Superior temporal gyrus (tissue), 1 donor: ENCODE measurements at regions not wholly inside any gene's neighbourhood (a gene's known extent, or its start where the extent isn't known, plus 50 kb on each side); places are given as distances from the start of the nearest gene placed in this dataset.
"Not testable (repeated sequence)": the region's sequence is repeated elsewhere in the genome, so short reads cannot be mapped to it uniquely, and the experiment has no call there.

Experiments used
- DNase-seq: peaks from one replicate; pipeline ENCODE4 v3.0.0-alpha.2; 2016; ENCODE audit errors: extremely low spot score

DNA sequence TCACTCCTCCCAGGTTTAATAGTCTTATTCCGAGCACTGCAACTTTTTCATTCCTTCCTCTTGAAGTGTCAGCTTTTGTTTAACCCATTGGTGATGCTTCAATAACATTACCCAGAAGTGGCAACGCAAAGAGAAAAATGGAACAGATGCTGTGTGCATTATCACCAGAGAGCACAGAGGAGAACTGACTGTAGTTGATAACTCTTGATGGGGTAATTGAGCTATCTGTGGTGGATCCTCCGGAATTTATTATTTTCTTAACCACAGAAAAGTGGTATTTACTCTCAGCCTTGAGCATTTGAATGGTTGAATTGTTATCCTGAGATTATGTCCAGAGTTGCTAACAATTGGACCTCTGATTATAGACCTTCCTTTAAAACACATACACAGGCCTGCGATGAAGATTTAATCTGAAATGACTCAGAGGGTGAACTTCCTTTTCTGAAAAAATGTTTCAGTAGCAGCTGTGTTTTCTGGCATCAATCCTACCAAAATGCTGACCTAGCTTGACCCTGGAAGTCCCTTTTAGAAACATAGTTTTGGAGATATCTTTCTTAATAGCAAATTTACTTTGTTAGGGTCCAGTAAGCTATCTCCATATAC, 1584.4 kb upstream of the LRRTM3 start:
- no peak for DNase-seq

DNA sequence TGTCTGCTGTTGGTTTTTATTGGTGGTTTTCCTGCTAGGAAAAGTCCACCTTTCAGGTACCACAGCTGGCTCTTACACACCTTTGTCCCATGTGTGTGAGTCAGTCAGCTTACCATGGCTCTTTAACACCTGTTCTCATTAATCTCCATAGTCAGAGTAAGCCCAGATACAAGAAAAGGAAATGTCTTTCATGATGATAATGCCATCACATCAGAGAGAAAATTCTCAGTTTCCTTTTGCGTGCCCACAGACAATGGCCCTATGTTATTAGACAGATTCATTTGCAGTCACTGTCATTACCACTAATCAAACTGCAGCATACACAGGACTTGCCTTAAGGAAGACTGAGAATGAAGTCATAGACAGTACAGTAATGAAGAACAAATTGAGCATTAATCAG, 1583.6 kb upstream of the LRRTM3 start:
- DNase-seq: no peak

DNA sequence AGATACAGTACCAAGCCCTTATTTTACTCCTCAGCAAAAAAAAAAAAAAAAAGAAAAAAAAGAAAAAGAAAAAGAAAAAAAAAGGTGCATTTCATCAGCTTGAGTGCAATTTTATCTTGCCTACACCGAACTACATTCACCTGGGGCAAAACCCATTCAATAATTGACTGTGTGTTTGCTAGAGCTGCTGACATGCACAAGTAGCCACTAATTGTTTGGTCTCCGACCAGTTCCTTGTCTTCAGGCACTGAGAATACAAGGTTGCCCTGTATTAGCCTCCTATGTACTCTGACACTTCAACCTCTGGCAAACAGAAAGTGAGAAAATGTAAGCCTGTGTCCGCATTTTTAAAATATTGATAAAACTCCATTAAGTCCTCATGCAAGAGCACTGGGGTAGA, 1579.4 kb upstream of the LRRTM3 start:
- no peak for DNase-seq

DNA sequence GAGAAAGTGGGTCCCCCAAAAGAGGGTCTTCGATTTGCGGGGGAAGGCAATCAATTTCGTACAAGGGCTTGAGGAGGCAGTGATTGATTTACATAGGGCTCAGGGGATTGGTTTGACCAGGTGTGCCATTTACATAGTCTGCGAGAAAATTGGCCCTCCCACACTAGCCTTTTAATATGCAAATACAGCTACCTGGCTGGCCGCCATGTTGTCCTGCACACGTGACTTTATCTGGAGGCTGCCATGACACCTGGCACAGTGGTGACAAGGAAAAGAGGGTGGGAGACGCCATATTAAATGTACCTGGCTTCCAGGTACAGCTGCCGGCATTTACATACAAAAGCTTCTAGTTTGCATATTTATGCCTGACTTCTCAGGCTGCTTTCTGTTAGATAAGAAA, 1577.2 kb upstream of the LRRTM3 start:
- no peak for DNase-seq

DNA sequence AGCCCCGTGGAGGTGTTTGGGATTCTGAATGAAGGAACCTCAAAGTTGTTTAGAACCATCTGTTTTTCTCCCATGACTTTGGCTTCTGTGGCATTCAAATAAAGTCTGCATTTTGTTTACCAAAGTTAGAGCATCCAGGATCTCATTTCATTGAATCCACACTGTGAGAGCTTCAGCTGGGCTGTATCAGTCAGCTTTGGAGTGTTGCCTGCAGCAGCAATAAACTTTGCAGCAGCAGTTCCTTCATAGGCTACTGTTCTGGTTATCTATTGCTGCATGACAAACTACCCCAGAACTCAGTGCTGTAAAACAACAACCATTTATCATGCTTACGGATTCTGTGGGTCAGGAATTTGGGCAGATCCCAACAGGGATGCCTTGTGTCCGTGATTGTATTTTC, 1575.2 kb upstream of the LRRTM3 start:
- DNase-seq: no peak

DNA sequence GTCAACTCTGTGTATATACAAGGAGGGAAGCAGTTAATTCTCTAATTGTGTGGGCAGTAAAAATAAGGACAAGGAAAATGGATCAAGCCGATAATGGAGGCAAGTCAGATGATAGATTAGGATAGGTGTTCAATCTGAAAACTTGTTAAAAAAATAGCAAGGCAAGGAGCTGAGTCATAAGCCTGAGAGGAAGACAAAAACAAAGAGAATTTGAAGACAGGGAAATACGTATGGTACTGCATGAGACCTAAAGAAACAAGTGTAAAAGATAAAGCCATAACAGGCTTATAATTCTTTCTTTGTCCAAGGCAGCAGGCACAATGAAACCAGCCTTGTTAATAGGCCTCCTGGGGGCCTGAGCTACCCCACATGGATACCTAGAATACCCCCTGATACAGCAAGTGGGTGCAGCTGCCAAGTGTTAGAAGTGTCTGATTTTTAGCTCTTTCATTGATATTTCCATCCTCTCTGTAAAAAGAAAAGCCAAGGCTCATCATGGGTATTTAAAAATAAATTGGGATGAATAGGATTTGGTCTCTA, 1570.6 kb upstream of the LRRTM3 start:
- no peak for DNase-seq

DNA sequence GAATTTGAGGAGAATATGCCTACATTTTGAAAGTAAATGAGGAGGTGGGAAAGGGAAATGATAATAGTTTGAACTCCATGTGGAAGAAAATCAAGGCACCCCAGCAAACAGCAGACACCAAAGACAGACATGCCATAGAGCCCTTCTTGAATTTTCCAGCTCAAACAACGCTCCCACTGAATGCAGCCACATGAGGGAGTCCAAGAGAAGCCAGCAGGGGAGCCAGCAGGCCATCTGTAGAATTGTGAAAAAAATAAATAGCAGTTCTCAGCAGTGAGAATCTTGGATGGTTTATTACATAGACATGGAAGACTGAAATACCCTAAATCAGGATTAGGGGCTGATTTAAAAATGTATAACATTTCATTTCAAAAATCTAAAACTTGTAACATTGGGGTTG, 1567.3 kb upstream of the LRRTM3 start:
- no peak for DNase-seq

DNA sequence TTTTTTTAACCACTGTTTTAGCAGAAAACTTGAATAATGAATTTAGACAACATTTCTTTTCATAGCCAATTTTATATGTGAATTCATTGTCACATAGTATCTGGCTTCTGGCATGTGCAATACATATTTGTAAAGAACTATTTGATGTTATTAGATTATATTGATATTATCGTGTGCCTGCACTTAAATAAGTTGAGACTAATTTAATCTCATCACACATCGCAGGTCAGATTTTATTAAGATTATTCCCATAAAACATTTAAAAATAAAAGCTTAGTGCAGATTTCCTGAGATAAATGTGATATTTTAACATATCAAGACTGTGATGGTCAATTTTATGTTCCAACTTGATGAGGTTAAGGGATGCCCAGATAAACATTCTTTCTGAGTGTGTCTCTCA, 1565.3 kb upstream of the LRRTM3 start:
- DNase-seq: no peak

DNA sequence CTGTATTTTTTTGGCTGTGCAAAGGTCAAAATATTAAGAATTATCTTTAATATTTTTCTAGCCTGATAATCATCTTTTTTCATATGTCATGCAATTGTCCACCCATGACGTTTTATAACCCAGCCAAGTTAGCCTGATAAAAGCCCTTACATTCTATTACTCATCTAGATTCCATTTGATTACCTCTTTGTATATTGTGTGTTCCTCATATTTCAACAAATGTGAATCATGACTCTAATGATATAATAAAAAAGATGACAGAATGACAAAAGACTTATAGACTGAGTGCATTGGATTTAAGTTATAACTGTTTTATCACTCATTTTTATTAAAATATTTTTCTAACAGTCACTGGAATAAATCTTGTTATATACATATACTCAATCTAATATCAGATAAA, 1560.0 kb upstream of the LRRTM3 start:
- DNase-seq: no peak

DNA sequence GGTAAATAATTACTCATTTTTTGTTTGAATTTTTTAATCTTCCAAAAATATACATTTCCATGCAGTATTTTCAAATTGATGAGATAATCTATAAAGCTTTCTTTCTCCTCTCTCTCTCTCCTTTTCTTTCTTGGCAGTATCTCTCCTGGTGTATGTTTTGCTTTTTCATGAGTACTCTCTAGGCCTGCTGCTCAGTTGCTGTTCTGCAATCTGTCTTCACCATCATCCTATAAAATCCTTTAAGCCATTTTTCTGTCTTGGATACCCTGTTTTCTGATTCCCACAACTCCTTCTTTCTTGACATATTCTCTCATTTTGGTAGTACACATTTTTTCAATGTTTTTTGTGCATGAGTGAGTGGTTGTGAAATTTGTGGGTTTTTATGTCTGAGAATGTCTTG, 1558.1 kb upstream of the LRRTM3 start:
- DNase-seq: no peak

DNA sequence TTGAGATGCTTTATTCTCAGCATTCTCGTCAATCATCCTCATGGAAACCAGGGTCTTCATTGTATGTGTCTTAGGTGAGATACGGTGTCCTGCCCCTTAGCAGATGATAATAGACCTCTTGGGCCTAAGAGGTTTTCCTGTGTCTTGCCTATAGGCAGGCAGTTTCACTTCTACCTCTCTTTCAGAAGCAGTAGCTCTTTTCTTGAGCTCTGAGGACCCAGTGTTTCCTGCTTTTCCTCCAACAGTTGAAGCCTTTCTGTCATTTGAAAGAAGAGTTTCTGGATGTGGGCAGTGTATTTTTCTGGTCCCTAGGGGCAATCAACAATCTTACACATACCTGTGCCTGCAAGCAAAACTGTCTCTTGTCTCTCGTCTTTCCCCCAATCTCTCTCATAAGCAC, 1550.3 kb upstream of the LRRTM3 start:
- no peak for DNase-seq

DNA sequence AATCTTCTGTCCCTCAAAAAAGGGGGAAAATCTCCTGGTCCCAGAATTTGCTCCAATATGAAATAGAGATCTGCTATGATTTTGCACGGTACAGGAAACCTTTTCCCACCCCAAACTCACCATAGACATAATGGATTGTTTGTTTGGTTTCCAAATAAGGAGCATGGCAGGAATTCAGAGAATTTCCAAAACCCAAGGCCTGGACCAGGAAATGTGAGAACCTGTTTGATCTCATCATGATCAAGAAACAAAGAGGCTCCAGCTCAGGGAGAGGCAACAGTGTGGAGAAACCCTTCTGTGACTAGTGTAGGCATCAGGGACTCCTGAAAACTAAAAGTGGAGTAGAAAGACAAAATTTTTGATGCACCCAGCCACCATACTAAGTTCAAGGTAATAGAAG, 1548.1 kb upstream of the LRRTM3 start:
- DNase-seq: no peak

DNA sequence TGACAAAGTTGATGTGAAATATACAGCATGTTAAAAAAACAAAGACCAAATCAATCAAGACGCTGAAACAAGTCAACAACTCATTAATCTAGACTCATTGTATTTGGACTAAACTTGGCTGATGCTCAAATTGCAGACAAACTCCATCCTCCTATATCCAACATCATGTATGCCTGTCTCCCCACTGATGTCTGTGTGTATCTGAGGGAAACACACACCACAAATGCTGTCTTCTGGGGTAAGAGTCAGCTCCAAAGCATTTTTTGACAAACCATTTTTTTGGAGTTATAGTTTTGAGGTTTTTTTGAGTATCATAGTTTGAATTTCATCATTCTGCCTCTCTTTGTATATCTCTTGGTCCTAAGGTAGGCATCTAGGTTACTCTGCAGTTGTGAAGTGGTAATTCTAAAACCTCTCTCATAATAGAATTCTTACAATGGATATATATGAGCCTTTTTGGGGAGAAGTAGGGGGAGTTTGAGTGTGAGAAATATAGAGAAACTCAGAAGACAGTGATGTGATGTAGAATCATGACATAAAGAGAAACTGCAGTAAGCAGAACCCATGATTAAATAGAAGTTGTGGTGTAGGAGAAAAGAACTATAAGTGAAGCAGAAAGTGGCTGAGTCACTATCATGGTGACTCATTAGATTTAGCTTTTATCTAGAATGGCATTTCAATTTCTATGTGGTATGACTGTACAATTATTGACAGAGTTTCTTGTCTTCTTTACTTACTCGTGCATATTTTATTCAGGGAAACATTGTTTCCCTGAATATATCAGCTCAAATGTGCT, 1531.1 kb upstream of the LRRTM3 start:
- peak; percentile 58 for DNase-seq

DNA sequence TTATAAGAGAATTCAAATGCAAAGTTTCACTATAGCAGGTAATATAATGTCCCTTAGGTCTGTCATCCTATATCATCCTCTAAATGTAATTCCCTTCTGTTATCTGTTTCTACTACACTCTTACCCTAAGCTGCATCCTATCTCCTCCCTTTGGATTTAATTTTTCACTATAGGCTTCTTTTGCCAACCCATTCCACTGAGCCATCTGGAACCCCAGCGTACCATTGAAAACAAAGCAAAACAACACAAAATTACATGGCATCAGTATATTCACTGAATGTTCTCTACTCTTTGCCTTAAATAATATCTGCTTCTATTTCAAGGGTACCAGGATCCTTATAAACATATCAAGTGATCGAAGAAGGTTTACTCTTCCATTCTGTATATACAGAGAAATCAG, 1530.2 kb upstream of the LRRTM3 start:
- DNase-seq: peak; percentile 29

DNA sequence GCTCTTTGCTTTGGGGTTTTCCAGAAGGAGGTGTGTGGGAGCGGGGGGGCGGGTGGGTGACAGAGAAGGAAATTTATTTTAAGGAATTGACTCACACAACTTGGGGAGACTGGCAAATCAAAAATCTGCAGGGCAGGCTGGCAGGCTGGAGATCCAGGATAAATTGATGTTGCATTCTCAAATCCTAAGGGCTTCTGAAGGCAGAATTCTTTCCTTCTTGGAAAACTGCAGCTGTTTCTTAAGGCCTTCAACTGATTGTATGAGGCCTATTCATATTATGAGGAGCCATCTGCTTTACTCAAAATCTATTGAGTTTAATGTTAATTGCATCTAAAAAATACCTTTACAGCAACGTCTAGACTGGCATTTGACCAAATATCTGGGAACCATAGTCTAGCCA, 1528.8 kb upstream of the LRRTM3 start:
- DNase-seq: no peak

DNA sequence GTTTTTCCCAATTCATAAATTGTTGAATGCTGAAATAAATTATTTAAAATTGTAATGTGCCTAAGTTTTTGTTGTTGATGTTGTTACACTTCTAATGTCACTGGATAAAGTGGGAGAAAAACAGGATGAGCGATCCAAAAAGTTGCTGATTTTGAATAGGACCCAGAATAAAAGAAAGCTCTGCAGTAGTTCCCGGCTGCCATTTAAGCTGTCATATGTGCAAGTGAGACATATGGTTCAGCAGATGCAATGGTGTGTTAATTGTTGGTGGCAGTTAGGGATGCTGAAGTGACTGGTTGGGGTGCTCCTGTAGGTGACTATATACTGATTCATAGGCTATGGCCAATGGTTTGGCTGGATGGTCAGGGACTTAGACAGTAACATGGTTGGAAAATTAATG, 1517.4 kb upstream of the LRRTM3 start:
- no peak for DNase-seq

DNA sequence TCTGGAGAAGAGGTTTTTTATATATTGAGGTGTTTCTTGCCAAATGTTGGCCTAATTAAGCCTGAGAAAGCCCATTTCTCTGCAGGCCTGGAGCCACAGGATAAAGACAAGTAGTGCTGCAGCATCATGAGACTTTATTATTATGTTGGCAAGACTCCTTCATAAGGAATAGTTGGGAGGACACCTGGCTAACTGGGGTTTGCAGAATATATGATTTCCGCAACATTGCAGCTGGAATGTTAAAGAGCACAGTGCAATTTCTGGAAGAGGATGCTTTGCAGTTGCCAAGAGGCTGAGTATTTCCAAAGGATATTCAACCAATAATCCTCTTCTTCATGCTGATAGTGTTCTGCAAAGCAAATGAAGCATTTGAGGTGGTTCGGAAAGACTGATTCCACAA, 1512.8 kb upstream of the LRRTM3 start:
- no peak for DNase-seq

DNA sequence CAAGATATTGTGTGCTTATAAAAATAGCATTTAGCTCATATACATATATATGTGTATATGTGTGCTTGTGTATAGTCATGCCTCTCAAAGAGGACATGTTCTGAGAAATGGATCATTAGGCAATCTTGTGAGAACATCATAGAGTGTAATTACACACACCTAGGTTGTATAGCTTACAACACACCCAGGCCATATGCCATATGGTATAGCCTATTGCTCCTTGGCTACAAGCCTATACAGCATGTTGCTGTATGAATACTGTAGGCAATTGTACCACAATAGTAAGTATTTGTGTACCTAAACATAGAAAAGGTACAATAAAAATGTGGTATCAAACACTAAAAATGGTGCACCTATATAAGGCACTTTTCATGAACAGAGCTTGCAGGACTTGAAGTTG, 1510.5 kb upstream of the LRRTM3 start:
- DNase-seq: no peak

DNA sequence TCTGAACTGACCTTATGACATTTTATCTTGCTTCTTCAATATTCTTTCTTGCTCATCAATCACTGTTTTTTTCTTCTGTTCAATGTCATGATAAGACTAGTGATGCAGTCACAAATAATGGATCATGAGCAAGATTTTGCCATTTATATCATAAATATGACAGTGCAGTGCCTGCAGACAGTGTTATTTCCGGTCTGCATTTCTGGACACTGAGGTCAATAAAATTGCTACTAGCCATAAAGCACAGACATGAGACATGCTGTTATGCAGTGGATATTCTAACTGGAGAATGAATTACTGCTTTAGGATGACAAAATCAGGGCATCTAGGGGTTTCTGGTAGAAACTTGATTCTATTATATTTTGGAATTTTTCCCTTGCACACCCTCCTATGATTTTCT, 1509.7 kb upstream of the LRRTM3 start:
- no peak for DNase-seq

DNA sequence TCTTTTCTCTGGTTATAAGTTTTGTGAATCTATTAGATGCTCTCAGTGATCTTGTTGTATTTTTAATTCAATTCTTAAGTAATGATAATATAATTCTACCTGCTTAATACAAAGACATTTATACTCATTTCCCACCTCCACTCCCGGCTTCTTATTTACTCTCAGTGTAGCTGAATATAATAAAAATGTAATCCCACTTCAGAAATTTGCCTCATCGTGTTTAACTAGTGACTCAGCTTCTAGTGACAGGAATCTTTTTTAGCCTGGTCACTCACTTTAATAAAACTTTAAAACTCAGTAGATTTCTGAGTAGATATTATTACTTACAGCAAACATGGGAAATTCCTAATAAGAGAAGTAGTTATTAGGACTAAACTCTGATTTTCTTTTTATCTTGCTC, 1506.2 kb upstream of the LRRTM3 start:
- DNase-seq: no peak

DNA sequence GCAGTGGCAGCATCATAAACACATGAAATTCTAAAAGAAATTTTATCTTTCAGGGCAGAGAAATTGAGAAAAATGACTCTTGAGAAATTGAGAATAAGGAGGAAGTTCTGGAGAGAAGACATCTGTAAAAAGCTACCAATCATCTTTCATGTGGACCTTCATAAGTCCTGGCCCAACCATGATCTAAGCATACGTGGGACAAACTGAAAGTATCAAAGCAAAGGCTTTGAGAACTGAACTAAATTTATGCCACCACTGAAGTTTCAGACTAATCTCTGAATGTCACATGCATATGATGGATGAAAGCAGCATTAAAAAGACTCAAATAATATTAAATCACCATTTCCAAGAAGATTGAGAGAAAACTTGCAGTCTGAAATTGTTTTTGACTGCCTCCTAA, 1502.8 kb upstream of the LRRTM3 start:
- no peak for DNase-seq

DNA sequence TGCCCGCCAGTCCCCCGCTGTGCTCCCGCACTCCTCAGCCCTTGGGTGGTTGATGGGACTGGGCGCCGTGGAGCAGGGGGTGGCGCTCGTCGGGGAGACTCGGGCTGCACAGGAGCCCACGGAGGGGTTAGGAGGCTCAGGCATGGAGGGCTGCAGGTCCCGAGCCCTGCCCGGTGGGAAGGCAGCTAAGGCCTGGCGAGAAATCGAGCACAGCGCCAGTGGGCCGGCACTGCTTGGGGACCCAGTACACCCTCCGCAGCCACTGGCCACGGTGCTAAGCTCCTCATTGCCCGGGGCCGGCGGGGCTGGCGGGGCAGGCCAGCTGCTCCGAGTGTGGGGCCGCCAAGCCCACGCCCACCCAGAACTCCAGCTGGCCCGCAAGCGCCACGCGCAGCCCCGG, 1496.5 kb upstream of the LRRTM3 start:
- not testable (repeated sequence) for DNase-seq

DNA sequence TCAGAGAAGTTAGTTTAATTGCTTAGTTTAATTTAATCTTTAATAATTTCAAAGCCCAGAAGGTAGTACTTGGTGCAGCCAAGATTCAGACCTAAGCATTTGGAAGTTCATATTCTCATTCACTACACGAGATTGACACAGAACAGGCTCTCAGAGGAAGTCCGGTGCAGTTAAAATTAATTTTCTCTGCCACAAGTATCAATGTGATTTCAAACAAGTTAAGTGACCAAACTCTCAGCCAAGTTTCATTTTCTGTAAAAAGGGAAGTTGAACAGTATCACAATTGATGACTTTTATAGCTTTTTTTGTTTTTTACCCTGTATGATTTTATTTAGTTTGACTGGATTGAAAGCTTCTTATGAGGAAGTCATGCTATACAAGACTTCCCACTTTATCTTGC, 1494.9 kb upstream of the LRRTM3 start:
- no peak for DNase-seq

DNA sequence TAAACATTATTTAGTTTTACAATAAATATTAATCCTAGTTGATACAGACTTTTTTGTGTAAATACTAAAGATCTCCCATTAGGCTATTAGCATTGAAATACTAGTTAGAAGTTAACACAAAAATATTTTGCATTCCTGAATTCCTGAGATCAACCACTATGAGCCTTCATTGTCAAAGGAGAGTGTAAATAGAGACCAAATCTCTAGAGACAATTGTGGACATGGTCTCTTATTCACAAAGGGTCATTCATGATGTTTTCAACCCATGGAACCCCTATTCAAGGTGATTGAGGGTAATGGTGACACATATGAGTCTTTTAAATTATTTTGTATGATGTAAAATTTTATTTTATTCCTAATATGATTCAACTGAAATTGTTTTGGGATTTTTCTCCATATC, 1454.8 kb upstream of the LRRTM3 start:
- no peak for DNase-seq
